HL-60 (cell line): ENCODE measurements at regions not wholly inside any gene's neighbourhood (a gene's known extent, or its start where the extent isn't known, plus 50 kb on each side); places are given as distances from the start of the nearest gene placed in this dataset.

Experiments
- DNase-seq, 2 experiments: peaks; one replicate each; pipeline ENCODE4 v3.0.0-alpha.2; 2010 to 2020; ENCODE audit warnings: low read depth in 1 of 2, low spot score in 1 of 2
- H3K27ac ChIP-seq: fragments of 250-450 bp; sonication (Bioruptor Pico); replicated peaks from 2 replicates; pipeline ENCODE4 v1.5.1; 2020; ENCODE audit warnings: mild to moderate bottlenecking, moderate library complexity
- H3K27me3 ChIP-seq: fragments of 250-450 bp; sonication (Bioruptor Pico); 2 replicates; pipeline ENCODE4 v1.5.1; 2021; ENCODE audit warnings: mild to moderate bottlenecking, moderate library complexity; ENCODE audit not compliant: insufficient read depth, poor library complexity, severe bottlenecking
- H3K4me3 ChIP-seq: replicated peaks from 2 replicates; pipeline ENCODE4 v1.5.1; 2011; ENCODE audit warnings: mild to moderate bottlenecking, control low read depth, low read length; ENCODE audit not compliant: insufficient read depth
- GABPA ChIP-seq: IDR thresholded peaks from 2 replicates; pipeline ENCODE4 v1.6.1; 2012; ENCODE audit warnings: low read depth
- POLR2AphosphoS5 ChIP-seq: IDR thresholded peaks from 2 replicates; pipeline ENCODE4 v1.6.1; 2012; ENCODE audit warnings: low read depth
- SPI1 ChIP-seq: IDR thresholded peaks from 2 replicates; pipeline ENCODE4 v1.6.1; 2012; ENCODE audit warnings: low read depth, mild to moderate bottlenecking, borderline replicate concordance
- TF ChIP-seq, protein P1 (sequence below): IDR thresholded peaks from one replicate; pipeline ENCODE4 v1.5.1; 2011; ENCODE audit warnings: low read length, control low read depth, inconsistent platforms; ENCODE audit not compliant: insufficient read depth
- TF ChIP-seq, protein P2 (sequence below): IDR thresholded peaks from 2 replicates; pipeline ENCODE4 v1.6.1; 2012; ENCODE audit warnings: low read depth; ENCODE audit not compliant: insufficient replicate concordance

DNA sequence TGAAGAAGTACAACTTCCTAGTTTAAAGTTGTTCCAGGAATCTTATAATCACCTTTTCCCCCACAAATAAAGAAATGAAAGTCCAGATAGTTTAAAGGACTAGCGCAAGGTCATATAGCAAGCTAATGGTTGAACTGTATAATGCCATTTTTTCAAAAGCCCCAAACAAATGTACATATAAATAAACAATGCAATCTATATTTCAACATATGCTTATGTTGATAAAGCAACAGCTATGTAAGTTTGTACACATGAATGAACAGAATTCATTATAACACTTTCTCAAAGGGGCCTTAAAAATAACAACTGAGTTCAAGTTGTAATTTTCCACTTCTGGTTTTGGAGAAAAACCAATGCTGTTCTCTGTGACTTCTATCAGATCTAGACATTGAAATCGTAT, 1628.6 kb downstream of the CDH8 start:
- no peak overlapping the region for H3K4me3 ChIP-seq
- no peak overlapping the region for H3K27ac ChIP-seq
- no peaks in the 10 kb centered on the region for H3K27me3 ChIP-seq
- DNase-seq: no peak
- TF ChIP-seq POLR2AphosphoS5 (no peak), GABPA (no peak), SPI1 (no peak)
- TF ChIP-seq, protein P1, sequence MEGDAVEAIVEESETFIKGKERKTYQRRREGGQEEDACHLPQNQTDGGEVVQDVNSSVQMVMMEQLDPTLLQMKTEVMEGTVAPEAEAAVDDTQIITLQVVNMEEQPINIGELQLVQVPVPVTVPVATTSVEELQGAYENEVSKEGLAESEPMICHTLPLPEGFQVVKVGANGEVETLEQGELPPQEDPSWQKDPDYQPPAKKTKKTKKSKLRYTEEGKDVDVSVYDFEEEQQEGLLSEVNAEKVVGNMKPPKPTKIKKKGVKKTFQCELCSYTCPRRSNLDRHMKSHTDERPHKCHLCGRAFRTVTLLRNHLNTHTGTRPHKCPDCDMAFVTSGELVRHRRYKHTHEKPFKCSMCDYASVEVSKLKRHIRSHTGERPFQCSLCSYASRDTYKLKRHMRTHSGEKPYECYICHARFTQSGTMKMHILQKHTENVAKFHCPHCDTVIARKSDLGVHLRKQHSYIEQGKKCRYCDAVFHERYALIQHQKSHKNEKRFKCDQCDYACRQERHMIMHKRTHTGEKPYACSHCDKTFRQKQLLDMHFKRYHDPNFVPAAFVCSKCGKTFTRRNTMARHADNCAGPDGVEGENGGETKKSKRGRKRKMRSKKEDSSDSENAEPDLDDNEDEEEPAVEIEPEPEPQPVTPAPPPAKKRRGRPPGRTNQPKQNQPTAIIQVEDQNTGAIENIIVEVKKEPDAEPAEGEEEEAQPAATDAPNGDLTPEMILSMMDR: no peak
- TF ChIP-seq, protein P2, sequence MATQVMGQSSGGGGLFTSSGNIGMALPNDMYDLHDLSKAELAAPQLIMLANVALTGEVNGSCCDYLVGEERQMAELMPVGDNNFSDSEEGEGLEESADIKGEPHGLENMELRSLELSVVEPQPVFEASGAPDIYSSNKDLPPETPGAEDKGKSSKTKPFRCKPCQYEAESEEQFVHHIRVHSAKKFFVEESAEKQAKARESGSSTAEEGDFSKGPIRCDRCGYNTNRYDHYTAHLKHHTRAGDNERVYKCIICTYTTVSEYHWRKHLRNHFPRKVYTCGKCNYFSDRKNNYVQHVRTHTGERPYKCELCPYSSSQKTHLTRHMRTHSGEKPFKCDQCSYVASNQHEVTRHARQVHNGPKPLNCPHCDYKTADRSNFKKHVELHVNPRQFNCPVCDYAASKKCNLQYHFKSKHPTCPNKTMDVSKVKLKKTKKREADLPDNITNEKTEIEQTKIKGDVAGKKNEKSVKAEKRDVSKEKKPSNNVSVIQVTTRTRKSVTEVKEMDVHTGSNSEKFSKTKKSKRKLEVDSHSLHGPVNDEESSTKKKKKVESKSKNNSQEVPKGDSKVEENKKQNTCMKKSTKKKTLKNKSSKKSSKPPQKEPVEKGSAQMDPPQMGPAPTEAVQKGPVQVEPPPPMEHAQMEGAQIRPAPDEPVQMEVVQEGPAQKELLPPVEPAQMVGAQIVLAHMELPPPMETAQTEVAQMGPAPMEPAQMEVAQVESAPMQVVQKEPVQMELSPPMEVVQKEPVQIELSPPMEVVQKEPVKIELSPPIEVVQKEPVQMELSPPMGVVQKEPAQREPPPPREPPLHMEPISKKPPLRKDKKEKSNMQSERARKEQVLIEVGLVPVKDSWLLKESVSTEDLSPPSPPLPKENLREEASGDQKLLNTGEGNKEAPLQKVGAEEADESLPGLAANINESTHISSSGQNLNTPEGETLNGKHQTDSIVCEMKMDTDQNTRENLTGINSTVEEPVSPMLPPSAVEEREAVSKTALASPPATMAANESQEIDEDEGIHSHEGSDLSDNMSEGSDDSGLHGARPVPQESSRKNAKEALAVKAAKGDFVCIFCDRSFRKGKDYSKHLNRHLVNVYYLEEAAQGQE: no peak

DNA sequence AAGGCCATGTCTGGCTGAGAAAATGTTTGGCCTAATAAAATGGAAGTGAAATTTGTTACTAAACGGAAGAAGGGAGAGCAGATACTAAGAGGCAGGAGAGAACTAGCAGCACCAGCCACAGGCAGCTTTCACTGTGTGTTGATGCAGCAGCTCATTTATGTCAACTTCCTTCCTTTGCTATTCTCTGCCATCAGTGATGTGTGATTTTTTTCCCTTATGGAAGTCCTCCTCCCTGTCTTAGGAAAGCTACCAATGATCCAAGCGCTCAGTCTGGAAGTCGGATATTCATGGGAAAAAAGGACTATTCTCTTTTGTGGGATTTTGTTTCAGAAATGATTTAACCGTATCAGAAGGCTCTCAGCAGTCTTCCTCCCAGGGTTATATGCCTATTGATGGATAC, 1629.2 kb downstream of the CDH8 start:
- no peaks in the 10 kb centered on the region for H3K27me3 ChIP-seq
- no peak for DNase-seq
- H3K27ac ChIP-seq: no peak overlapping the region
- no peak for TF ChIP-seq GABPA
- TF ChIP-seq, protein P1: no peak
- TF ChIP-seq, protein P2: no peak
- TF ChIP-seq SPI1: no peak
- TF ChIP-seq POLR2AphosphoS5: no peak
- no peak overlapping the region for H3K4me3 ChIP-seq

DNA sequence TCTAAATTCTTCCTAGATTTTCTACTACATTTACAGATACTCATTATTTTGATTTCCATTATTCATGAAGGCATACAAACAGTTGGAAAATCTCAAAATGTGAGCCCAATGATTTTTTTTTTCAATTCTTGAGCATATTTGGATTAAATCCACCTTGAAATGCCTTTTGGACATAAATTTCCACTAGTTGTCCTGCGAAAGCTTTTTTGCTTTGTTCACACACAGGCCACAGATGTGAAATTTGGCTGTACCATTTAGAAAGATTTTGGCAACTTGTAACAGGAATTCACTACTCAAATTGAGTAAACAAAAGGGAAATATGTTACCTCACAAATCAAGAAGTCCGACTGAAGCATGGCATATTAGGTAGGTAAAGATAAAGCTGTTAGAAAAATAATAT, 1631.0 kb downstream of the CDH8 start:
- no peak for DNase-seq
- H3K27me3 ChIP-seq: no peaks in the 10 kb centered on the region
- H3K4me3 ChIP-seq: no peak overlapping the region
- no peak overlapping the region for H3K27ac ChIP-seq
- TF ChIP-seq, protein P1: no peak
- TF ChIP-seq SPI1 (no peak), POLR2AphosphoS5 (no peak), GABPA (no peak)
- TF ChIP-seq, protein P2: no peak
